OCI-M1 (cell line): ENCODE measurements at regions not wholly inside any gene's neighbourhood (a gene's known extent, or its start where the extent isn't known, plus 50 kb on each side); places are given as distances from the start of the nearest gene placed in this dataset.

Source experiments
- DNase-seq: peaks from one replicate; lab custom pipeline; 2025; lab: John Stamatoyannopoulos, UW

DNA sequence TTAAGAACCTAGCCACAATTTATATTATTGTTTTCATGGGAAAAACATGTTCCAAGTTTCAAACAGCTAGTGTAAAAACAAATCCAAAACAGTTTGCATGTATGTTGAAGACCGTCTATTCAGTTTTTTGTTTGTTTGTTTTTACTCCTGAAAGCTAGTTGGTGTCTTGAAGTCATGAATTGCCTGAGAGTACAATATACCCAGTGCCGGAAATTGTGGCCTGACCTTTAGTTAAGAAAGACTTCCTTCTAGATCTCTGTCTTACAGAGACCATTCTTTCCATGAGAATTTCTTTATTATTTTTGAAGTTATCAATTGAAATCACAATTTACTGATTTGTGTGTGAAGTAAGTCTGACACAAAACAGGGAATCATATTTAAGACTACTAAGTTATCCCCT is 474.8 kb downstream of the KCNJ2 start:
- DNase-seq, result no peak

DNA sequence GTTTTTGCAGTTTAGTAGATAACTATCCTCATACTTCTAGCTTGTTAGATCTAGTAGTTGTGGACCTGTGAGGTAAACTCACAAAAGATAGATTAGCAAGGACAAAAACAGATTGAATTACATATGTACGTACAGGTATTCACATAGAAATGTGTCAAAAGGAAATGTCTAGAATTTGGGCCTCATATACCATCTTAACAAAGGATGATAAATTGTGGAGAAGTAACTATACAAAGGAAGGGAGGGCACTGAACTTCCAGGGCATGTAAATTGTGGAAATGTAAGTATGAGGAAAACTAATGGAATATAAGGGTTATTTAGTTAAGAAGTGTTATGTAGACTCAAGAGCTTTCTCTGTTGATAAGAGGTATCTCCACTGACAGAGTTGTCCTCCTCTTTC is 477.3 kb downstream of the KCNJ2 start:
- no peak for DNase-seq

DNA sequence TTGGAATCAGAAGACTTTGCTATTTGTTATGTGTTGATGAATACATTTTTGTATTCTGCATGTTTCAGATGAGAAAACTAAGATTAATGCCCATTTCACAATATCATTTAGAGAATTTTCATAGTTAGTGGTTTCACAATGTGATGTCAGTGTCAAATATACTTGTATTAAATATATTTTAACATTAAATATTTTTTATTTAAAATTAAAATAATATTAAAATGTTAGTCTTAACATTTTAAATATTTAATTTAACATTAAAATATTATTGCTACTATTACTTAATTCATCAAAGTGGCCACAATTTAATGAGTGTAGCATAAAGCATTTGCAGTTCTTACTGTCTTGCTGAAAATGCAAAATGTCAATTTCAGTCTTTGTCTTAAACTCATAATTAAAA is 478.8 kb downstream of the KCNJ2 start:
- no peak for DNase-seq

DNA sequence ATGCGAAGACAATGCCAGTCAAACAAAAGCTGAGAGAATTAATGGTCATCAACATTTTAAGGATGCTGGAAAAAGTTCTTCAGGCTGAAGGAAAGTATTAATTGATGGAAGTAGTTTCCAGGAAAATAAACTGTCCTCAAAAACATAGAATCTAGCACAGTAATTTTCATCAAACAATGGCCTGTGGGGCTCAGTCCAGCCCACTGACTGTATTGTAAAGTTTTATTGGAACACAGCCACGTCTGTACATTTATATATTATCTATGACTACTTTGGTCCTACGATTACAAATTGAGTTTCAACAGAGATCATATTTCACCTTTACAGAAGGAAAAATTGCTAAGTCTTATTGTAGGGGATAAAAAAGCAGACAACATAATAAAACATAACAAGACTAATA is 484.5 kb downstream of the KCNJ2 start:
- DNase-seq, result no peak

DNA sequence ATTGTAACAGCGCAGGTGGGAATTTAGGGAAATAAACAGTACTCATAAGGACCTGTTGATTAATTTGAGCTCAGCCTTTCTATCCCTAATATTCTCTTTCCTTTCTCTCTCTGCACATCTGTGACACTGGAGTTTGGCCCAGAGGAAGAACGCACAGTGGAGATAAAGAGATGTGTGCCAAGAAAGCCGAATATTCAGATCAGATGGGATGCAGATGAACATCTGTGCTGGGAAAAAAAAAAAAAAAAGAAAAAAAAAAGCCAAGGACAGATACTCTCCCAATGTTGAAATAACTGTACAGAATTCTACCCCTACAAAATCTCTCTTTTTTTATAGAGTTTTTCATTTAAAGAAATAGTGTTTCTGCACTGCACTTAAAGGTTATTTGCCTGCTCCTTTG is 485.4 kb downstream of the KCNJ2 start:
- no peak for DNase-seq

DNA sequence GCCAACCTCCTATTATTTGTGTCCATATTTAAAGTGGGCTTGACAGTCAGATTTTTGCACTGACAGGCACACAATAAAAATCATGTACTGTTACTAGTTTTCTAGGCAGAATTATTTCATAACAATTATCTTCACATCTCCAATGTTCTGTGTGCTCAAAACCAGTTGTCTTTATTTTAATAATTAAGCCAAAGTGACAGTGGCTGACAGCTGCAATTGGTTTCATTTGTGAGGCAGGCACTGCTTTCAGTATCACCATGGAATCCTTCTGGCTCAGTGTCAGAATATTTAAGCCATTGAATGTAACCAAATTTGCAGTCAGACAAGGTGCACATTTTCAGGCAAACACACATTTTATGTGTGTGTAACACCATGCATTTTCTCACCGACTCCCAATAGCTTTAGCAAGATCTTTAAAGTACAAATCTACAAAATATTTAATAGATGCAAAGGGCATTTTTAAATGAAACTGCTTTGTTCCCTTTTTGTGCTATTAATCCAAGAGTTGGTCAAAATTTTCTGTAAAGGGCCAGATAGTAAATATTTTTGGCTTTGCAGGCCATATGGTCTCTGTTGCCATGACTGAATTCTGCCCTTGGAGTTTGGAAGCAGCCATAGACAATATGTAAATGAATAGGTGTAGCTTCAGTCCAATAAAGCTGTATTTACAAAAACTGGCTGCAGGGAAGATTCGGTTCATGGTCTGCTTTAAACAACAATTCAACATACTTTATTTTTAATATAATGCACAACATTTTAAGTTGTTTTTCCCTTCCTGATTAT is 486.0 kb downstream of the KCNJ2 start:
- DNase-seq, result no peak

DNA sequence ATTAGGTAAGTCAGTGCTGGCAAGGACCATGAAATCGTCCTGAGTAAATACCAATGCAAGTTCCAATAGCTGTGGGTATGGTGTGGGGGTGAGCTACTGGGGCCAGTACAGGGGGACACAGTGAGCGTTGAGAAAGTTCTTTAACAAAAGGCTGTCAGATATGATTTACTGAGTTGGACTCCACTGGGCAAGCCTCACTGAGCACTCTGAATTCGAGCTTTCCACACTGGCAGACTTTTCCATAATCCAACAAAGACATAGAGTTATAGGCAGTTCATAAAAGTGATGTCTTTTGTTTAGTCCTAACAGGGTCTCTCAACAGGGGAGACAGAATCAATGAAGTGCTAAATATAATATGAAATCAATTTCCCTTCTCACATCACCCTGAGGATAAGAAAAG is 489.0 kb downstream of the KCNJ2 start:
- no peak for DNase-seq

DNA sequence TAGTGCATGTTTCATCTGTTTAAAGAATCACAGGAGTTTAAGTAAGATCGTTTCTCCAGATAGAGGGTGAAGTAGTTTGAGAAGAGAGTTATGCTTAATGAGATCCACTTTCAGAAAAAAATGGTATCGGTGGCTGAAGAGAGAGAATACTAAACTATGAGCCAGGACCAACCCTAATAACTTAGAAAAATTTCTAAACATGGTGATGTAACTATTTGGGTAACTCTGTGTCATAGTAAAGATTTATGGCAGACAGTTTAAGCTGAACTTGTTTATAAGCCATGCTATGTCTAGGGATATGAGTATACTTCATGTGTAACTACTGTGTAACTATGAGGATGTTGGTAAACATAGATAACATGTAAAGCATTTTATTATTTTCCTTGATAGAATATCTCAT is 489.5 kb downstream of the KCNJ2 start:
- DNase-seq, result no peak

DNA sequence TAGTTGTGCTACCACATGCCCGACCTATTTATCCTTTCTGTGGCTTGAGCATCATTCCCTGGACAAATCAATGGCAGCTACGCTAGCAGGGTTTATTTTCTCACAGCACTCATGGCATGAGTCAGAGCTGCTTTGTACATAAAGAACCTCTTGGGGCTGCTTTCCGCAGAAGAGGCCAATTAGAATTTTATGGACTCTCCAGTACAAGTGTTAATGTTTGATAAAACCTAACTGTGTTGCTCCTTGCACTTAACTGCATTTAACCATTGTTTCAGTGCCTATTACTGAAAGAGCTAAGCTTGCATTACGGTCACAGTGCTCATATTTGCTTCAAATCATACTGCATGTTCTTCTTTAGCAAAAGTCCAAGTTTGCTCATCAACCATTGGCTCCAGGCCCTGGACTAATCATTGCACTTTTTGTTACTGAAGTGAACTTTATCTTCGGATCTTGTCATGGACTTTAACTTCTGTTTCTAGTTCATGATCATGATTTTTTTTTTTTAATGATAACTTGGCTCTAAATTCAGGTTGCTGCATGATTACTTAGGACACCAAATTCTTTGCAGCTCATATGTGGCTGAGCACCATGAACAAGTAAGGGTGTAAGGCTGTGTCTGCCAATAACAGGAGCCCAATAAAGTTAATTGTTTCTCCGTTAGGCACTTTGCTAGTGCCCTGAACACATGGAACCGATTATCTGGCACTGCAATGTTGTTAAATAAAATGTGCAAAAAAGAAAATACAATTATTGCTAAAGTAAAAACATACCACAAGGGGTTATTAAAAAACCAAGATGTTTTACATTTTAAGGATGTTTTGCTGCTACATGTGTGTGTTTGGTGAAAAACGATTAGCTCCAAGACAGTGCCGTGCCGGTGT is 492.2 kb downstream of the KCNJ2 start:
- no peak for DNase-seq

DNA sequence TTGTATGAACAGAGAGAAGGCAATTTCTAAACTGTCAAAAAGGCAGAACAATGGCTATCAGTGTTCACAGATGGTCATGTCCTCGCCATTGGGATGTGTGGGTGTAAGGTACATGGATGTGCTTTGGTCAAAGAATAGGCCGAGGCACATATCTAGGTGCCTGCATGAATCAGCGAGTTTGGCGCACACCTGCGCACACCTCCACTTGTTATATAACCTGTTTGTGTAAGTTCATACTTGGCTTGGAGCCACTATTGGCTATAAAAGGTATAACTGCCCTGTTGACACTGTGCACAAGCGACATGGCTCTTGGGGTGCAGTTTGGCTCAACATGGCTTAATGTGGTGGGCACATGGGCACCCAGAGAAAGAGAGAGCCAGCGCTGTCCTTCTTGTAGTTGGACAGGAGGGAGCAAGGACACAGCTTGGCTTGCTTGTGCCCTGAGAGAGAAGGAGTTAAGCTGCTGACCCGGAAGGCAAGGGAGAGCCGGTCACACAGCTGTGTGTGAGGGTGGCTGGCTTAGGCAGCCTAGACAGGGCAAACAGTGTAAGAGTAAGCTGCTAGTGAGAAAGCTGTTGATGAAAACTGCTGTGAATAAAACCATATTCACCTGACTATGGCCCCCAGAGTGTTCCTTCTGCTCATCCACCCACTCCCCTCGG is 499.1 kb downstream of the KCNJ2 start:
- DNase-seq, result no peak

DNA sequence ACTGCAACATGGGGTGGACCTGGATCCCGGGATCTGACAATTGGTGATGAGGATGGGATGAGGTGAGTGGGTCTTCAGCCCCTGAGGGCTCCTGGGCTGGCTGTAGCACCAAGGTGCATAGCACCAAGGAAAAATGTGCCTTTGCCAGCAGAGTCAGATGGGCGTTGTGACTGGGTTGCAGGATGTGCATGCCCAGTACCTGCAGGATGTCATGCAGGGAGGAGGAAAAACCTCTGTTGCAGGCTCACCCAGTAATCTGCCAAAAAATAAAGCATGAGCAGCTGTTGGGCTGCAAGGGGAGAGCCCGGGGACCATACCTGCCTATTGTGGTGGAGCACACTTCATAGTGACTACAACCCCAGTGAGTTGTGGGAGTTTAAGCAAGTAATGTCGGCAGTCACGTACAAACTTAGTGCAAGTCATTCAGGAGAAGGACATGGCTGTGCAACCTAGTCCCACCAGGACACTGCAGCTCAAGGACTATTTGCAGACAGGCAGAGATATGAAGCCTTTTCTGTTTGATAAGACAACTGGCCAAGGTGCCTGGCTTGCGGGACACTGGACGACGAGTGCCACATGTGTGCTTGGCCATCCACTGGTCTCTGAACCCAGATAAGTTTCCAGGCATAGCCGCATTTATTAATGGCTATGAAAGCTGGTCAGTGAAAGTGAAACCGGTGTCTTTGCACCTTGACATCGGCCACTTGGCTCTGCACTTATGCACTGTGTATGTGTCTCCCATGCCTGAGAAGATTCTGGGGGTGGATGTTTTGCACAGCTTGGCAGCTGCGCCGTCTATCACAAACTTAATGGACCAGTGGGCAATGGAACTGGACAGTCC is 499.8 kb downstream of the KCNJ2 start:
- no peak for DNase-seq

DNA sequence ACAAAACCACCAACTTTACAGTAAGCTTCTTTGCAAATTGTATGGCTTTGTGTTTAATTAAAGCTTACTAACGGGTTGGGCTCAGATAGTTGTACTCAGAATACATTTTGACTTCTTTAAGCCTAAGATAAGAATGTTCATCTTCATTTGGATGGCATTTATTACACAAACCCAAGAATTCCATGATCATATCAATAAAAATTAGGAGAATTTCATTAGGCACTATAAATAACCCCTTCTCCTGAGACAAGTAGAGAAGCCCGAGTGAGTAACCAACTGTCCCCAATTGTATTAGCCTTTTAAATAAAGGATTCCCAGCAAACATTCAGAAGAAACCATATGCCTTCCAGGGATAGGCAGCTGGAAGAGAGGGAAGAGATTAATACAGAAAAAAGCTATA is 504.7 kb downstream of the KCNJ2 start:
- DNase-seq, result no peak

DNA sequence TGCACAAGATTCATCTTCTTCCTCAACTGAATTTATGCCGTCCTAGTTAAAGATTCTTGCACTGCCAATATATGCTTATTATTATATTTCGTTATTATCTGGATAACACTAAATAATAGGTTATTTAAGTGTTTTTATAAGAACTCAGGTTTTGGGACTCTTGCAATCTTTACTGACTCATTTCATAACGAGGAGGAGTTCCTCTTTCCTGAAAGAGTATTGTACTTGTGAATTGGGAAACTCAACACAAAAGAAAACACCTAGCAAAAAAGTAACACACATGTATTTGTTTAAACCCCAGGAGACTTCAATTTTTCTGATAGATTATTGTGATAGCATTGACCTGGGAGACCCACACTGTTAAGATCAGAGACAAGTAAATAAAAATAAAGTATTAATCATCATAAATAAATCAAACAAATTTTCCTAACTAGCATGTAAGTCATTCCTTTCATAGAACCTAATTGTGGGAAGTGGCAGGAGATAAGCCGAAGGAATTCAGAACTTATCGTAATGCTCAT is 505.8 kb downstream of the KCNJ2 start:
- no peak for DNase-seq

DNA sequence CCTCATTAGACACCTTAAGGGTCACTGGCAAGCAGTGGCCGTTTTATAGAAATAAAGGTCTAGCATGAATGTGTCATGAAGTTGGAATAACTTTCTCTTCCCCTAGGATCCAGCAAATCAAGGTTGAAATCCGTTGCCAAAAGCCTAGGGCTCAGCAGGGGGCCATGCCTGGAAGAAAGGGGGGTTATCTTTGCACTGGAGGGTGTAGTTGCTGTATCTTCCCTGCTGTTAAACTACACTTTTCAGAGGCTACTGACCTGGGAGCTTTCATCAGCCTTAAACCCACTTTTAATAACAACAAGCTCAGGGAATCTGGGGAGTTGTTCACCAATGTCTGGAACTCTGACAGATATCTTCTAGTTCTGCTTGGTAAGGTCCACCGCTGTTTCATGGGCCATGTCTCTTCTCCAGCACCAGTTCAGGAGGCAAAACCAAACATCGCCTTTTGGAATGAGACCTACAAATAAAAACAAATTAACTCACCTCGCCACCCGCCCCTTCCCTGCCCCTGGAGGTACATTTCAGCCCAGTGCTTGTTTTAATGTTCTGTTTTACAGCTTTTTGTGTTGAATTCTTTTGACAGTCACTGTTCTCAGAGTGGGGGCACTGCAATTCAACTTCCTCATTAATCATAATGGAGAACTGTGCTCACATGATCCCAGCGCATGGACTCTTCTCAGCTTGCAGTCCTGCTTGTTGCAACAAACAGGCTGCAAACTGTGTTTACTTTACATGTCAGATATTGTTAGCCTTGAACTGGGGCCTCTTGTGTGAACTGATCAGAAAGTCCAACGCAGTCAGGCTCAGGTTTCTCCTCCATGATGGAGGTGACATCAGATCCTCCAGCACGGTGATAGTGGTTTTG is 508.7 kb downstream of the KCNJ2 start:
- DNase-seq, result peak; percentile 2

DNA sequence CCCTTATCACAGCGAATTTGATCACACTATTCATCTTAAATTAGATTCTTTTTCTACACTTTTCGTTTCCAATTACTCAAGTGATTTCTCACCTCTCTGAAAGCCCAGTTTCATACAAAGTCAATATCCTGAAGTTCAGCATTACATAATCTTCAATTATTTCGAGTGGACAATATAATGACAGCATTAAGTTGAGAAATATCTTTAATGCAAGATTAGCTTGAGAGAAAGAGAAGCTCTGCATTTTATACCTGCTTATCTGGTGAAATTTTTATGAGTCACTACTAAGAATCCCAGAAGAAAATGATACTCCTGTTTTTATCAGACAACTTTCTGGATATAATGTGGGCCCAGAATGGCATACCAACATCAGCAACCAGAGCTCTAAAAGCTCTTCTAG is 509.6 kb downstream of the KCNJ2 start:
- no peak for DNase-seq

DNA sequence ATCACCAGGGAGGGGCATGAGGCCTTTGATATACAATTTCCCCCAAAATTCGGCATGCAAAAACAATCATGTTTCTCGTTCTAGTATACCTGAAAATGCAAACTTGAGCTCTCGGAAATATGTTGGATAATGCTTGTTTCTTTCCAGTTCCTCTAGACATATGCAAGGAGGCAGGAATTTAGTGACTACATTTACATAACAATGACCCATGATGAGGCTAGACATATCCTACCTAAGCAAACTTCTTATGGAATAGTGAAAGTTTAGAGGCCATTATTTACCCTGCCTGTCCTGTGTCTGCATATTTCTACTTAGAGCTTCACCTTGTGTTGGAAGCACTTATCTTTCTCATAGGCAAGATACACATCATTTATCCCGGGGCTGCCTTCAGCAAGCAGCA is 514.6 kb downstream of the KCNJ2 start:
- no peak for DNase-seq

DNA sequence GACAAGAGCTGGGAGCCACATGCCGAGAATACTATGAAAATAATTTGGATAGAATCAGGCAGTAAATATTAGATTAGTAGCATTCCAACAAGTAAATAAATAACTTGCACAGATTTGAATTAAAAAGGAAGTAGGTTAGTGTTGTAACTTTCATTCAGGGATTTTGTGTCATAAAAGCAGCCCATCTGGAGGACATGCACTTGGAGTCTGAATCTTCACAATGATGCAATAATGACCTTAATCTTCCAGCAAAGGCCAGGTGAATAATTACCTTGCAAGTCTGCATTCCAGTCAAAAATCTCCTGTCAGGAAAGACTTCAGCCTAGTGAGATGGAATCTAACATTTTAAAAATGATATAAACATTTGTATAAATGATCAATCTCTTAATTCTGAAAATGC is 518.1 kb downstream of the KCNJ2 start:
- no peak for DNase-seq

DNA sequence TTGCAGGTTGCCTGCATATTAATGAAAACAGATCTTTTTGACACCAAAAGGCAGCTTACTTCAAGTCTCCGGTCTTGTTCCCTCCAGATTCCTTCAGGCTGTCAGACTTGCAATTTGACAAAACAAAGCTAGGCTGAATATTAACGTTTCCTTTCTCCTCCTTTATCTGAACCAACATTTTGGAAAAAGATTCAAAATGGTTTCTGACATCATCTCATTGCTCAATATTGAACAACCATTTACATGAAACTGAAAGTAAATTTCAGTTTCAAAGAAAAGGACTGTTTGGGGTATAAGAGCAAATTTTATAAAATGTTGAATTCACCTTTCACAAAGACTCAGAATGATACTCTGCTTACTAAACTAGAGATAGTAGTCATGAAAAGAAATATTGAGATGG is 521.8 kb downstream of the KCNJ2 start:
- peak; percentile 36 for DNase-seq

DNA sequence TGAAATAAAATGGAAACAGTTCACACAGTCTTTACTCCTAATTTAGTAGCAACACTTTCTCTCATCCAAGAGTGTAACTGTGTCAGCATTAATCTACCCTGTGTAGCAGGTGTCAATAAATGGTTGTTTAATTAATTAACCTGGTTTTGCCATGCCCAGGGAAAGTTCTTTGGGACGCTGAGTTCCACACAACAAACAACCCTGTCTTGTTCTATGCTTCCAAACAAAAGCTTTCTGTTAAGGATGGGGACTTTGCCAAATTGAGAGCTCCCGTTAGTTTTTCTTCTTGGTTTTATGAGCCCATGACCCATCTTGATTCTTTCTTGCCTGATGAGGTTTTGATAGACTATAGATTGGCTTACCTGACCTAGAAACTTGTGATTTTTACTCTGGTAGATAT is 530.1 kb downstream of the KCNJ2 start:
- no peak for DNase-seq

DNA sequence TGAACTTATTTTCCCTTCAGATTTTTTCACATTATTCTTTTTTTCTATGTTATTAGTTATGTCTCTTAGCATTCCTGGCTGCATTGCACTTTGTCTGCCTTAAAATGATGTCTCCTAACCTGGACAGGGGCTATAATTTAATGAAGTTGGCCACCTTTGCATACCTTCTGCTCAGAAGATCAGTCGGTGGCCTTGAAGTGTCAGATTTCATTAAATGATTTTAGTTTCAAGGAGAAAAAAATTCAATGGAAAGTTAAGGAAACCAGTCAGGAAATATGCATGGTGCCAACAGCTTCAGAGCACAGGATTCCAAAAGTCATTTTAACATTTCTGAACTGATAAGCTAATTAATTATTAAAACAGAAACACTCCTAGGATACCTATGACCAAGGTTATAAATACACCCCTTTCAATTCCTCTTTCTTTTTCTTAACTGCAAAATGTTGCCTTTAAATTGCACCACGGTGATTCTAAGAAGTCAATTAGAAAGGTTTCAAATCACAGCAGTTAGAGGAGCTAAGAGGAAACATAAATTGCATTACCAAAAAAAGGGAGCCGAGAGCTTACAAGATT is 533.4 kb downstream of the KCNJ2 start:
- DNase-seq, result no peak
